GM12878 (cell line): ENCODE measurements at regions not wholly inside any gene's neighbourhood (a gene's known extent, or its start where the extent isn't known, plus 50 kb on each side); places are given as distances from the start of the nearest gene placed in this dataset.

ENCODE experiments used
- ATF2 ChIP-seq: IDR thresholded peaks from 2 replicates; pipeline ENCODE4 v1.6.1; 2012; ENCODE audit warnings: low read length, inconsistent platforms
- ATF3 ChIP-seq: IDR thresholded peaks from 2 replicates; pipeline ENCODE4 v1.6.1; 2011; ENCODE audit warnings: low read depth, mild to moderate bottlenecking, low read length, moderate library complexity, borderline replicate concordance; ENCODE audit errors: extremely low read depth
- CTCF ChIP-seq, 3 experiments: IDR thresholded peaks in 2 of 3; conservative IDR thresholded peaks in 1 of 3; 2 replicates each; pipeline ENCODE4 v1.5.1; 2011; ENCODE audit warnings: low read depth in 3 of 3, low read length in 3 of 3, mild to moderate bottlenecking in 3 of 3, control low read depth in 2 of 3, moderate library complexity in 2 of 3, inconsistent platforms in 1 of 3, mixed read lengths in 1 of 3; ENCODE audit not compliant: control insufficient read depth in 2 of 3, insufficient read depth in 1 of 3; ENCODE audit errors: extremely low read depth in 1 of 3
- ELK1 ChIP-seq: IDR thresholded peaks from 2 replicates; pipeline ENCODE4 v1.6.1; 2012; ENCODE audit warnings: low read depth, low read length, improper control_type of control experiment
- EZH2 ChIP-seq: IDR thresholded peaks from 2 replicates; pipeline ENCODE4 v1.6.1; 2012; ENCODE audit warnings: low read depth, mild to moderate bottlenecking, control low read depth, inconsistent platforms, low read length, borderline replicate concordance; ENCODE audit not compliant: control insufficient read depth
- HDAC2 ChIP-seq: fragments of 200-600 bp; sonication (generic); IDR thresholded peaks from 2 replicates; pipeline ENCODE4 v1.6.1; 2017
- MYC ChIP-seq: IDR thresholded peaks from 2 replicates; pipeline ENCODE4 v1.6.1; 2011; ENCODE audit warnings: mild to moderate bottlenecking, low read length, moderate library complexity, inconsistent platforms; ENCODE audit not compliant: insufficient read depth, insufficient replicate concordance, insufficient read length, severe bottlenecking
- NBN ChIP-seq: fragments of 450-650 bp; IDR thresholded peaks from 2 replicates; pipeline ENCODE4 v1.6.1; 2016
- RCOR1 ChIP-seq: conservative IDR thresholded peaks from 2 replicates; pipeline ENCODE4 v1.6.1; 2012; ENCODE audit warnings: low read depth, low read length, improper control_type of control experiment
- REST ChIP-seq: IDR thresholded peaks from 2 replicates; pipeline ENCODE4 v1.6.1; 2012; ENCODE audit warnings: mild to moderate bottlenecking, low read depth, low read length
- SUZ12 ChIP-seq: fragments of 200-600 bp; sonication (generic); IDR thresholded peaks from one replicate; pipeline ENCODE4 v1.6.1; 2018; ENCODE audit warnings: antibody characterized with exemption, mild to moderate bottlenecking; ENCODE audit not compliant: unreplicated experiment
- TCF12 ChIP-seq: IDR thresholded peaks from 2 replicates; pipeline ENCODE4 v1.6.1; 2011; ENCODE audit warnings: low read depth, mild to moderate bottlenecking, low read length
- ZNF274 ChIP-seq: IDR thresholded peaks from one replicate; pipeline ENCODE4 v1.8.0; 2011; ENCODE audit not compliant: insufficient read length, insufficient read depth

GRCh38 chr16:79297805-79298204 is 302.7 kb downstream of the MAF start:
- no peak for TF ChIP-seq CTCF (IDR thresholded peaks at IDR 0.05 in 2 of 3, conservative IDR thresholded peaks at IDR 0.05 in 1 of 3; ENCODE audit: control insufficient read depth in 2 of 3, extremely low read depth in 1 of 3, insufficient read depth in 1 of 3, low read depth in 3 of 3, low read length in 3 of 3)
- TF ChIP-seq REST = no peak
- TF ChIP-seq EZH2 = no peak
- no peak for TF ChIP-seq HDAC2
- no peak for TF ChIP-seq ZNF274
- no peak for TF ChIP-seq ATF2
- TF ChIP-seq TCF12 = no peak
- no peak for TF ChIP-seq RCOR1
- no peak for TF ChIP-seq ELK1
- TF ChIP-seq ATF3 = no peak
- no peak for TF ChIP-seq NBN
- TF ChIP-seq MYC = no peak
- no peak for TF ChIP-seq SUZ12
